GM12873 (cell line): ENCODE measurements at regions not wholly inside any gene's neighbourhood (a gene's known extent, or its start where the extent isn't known, plus 50 kb on each side); places are given as distances from the start of the nearest gene placed in this dataset.

Experiments
- CTCF ChIP-seq: IDR thresholded peaks from 2 replicates; pipeline ENCODE4 v1.5.1; 2012; ENCODE audit warnings: low read depth, mild to moderate bottlenecking, moderate library complexity, low read length, control low read depth; ENCODE audit not compliant: insufficient read depth; ENCODE audit errors: missing control alignments

DNA sequence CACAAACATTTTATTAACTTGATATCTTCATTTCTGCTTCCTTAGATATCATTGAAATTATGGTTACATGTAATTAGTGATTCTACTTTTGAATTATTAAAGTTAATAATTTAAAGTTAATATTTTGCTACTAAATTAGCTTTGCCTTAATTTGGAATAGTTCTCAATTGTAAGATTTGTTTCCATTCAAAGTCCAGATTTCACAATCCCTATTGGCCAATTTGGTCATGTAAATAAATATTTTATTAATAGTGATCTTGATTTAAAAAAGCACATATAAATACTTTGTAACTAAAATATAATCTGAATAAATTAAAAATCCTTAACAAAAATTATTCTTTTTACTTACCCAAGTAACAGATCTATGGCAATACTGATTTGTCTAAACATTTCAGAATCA, 1558.6 kb downstream of the NCAM2 start:
- TF ChIP-seq CTCF, result no peak

DNA sequence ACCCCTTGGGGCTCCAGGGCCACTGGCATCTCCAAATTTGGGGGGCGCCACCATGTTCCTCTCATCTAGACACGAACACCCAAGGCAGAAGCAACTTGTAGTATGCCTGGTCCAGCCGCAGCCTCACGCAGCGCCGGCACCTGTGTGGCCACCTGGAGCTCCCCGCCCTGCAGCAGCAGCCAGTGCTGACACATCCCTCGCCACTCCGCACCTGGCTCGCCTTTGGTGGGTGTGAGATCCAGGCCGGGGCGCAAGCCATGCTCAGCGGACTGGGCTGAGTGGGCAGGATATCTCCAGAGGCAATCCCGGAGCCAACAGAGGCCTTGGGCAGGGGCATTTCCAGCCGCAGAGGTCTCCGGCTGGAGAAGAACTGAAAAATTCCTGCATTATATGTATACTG, 1563.7 kb downstream of the NCAM2 start:
- TF ChIP-seq CTCF, result no peak

- TF ChIP-seq CTCF, result no peak
Measured at GRCh38 chr21:22573834-22574233, 1575.6 kb downstream of the NCAM2 start.

GRCh38 chr21:22575165-22575584, 1577.0 kb downstream of the NCAM2 start:
- no peak for TF ChIP-seq CTCF

DNA sequence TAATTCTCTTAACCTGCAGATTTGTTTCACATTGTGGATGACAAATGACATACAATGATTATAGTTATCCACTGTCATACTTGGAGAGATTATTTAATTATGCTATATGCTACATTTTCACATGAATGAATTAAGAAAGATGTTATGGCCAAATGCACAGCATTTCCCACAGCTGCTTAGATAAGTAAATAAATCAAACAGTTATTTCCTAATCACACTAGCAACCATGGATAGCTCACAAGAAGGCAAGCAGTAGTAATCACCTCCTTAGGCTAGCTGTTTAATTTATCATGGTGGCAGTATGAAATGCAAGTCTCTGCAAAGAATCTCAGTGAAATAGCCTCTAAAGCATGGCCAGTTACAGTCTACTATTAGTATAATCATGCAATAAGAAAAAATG, 1581.5 kb downstream of the NCAM2 start:
- TF ChIP-seq CTCF, result no peak

DNA sequence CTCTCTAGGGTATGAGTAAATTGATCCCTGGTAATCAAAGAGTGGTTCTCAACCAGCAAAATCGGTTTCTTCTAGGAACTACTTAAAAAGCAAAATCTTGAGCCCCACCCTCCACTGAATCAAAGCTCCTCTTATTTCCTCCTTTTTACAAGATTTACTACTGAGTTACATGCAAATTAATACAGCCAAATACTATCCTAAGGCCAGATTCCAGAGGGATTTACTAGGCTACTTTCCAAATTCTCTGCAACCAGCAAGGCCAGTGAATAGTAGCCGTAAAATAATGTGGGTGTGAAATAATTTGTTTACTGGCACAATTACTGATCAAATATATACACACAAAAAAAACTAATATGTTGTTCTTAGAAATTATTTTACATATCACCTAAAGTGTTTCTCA, 1583.8 kb downstream of the NCAM2 start:
- no peak for TF ChIP-seq CTCF

DNA sequence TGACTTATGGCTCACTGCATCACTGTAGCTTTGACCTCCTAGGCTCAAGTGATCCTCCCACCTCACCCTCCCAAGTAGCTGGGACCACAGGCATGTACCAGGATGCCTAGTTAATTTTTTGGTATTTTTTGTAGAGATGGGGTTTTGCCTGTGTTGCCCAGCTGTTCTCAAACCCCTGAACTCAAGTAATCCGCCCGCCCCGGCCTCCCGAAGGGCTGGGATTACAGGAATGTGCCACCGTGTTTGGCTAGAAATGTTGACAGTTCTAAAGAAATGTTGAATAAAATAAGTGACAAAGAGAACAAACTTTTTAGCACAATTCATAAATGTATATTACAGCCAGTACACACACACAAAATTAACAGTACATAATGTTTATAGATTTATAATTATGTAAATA, 1586.1 kb downstream of the NCAM2 start:
- no peak for TF ChIP-seq CTCF
